ENCODE measurements at regions not wholly inside any gene's neighbourhood (a gene's known extent, or its start where the extent isn't known, plus 50 kb on each side); places are given as distances from the start of the nearest gene placed in this dataset.

DNA sequence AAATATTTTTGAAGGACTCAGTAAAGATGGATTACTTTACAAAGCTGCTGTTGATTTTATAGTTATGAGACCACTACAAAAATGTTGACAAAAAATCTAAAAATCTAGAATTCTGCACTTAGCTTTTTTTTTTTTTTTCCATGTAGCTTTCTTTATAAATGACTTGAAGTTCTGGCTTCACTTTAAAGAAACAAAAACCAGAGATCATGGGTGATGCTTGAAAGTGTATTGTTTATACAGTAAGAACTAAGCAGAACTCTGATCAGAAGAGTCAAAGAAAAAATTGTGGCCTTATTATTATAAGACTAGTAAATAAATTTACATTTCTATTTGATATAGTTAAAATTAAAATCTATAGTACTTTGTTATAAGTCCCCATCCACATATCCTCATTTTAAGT is 301.7 kb downstream of the BLID start:
- TF ChIP-seq, protein P1, sequence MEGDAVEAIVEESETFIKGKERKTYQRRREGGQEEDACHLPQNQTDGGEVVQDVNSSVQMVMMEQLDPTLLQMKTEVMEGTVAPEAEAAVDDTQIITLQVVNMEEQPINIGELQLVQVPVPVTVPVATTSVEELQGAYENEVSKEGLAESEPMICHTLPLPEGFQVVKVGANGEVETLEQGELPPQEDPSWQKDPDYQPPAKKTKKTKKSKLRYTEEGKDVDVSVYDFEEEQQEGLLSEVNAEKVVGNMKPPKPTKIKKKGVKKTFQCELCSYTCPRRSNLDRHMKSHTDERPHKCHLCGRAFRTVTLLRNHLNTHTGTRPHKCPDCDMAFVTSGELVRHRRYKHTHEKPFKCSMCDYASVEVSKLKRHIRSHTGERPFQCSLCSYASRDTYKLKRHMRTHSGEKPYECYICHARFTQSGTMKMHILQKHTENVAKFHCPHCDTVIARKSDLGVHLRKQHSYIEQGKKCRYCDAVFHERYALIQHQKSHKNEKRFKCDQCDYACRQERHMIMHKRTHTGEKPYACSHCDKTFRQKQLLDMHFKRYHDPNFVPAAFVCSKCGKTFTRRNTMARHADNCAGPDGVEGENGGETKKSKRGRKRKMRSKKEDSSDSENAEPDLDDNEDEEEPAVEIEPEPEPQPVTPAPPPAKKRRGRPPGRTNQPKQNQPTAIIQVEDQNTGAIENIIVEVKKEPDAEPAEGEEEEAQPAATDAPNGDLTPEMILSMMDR (IDR thresholded peaks at IDR 0.05) = no peak
- TF ChIP-seq POLR2A (IDR thresholded peaks at IDR 0.05) = no peak
- Histone ChIP-seq H3K36me3 (no peaks in the 10 kb centered on the region), H3K4me3 (replicated peaks in 1 of 3) (no peak overlapping the region), H3K9me3 (no peaks in the 10 kb centered on the region), H3K4me1 (no peaks in the 10 kb centered on the region), H3K27me3 (no peaks in the 10 kb centered on the region), H3K27ac (no peak overlapping the region)
- intact Hi-C loops (cut with DNase I) = no loop called here
- DNase-seq = no peak

DNA sequence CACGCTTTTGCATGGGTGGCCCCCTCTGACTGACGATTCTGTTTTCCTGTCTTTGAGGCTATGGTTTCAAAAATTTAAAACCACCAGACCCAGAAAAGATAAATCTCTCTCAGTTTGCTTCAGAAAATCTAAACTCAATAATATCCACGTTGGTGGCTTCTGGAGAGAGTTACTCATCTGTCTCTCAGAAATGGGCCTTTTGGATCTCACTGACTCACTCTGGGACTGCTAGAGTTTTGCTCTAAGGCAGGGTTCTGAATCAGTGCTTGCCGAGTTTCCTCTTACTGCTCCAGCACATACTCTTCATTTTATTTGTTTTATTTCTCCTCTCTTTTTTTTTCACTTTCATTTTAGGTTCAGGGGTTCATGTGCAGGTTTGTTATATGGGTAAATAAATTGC is 305.7 kb downstream of the BLID start:
- 62% methylated on average over 4 of the region's 4 CpGs for WGBS, 2 donors
- no peak overlapping the region for H3K27ac ChIP-seq

DNA sequence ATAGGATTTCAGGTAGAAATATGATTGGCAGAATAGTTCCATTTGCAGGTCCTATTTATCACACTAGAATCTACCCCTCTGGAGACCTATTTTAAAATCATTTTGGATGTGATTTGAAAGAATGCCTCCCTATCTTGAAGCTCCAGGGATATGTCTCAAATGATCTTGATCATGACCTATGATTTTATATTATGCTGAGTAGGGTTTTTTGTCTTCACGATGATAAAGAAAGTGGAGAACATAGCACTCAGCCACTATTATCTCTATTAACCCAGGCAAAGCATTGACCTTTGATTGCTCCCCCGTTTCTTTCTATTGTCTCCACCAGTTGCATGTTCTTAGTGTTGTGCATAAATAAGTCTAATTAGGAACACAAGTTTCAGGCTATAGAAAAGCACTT is 307.9 kb downstream of the BLID start:
- Histone ChIP-seq H3K4me1 (no peaks in the 10 kb centered on the region), H3K4me3 (replicated peaks in 1 of 3) (no peak overlapping the region), H3K9me3 (no peaks in the 10 kb centered on the region), H3K36me3 (no peaks in the 10 kb centered on the region), H3K27me3 (no peaks in the 10 kb centered on the region), H3K27ac (no peak overlapping the region)
- no peak for TF ChIP-seq POLR2A (IDR thresholded peaks at IDR 0.05)
- TF ChIP-seq, protein P1 (IDR thresholded peaks at IDR 0.05) = no peak
- WGBS, 2 donors = 76 to 91% methylated on average over 2 of the region's 2 CpGs
- DNase-seq = no peak
- intact Hi-C loops (cut with DNase I) = no loop called here

More for the DNA sequence above, 305.7 kb downstream of the BLID start:
- H3K9me3 ChIP-seq = no peaks in the 10 kb centered on the region
- intact Hi-C loops (cut with DNase I) = no loop called here
- H3K36me3 ChIP-seq = no peaks in the 10 kb centered on the region
- no peaks in the 10 kb centered on the region for H3K4me1 ChIP-seq
- H3K4me3 ChIP-seq (replicated peaks in 1 of 3) = no peak overlapping the region
- H3K27me3 ChIP-seq = no peaks in the 10 kb centered on the region
- no peak for TF ChIP-seq POLR2A (IDR thresholded peaks at IDR 0.05)
- TF ChIP-seq, protein P1 (IDR thresholded peaks at IDR 0.05) = no peak
- DNase-seq = no peak

DNA sequence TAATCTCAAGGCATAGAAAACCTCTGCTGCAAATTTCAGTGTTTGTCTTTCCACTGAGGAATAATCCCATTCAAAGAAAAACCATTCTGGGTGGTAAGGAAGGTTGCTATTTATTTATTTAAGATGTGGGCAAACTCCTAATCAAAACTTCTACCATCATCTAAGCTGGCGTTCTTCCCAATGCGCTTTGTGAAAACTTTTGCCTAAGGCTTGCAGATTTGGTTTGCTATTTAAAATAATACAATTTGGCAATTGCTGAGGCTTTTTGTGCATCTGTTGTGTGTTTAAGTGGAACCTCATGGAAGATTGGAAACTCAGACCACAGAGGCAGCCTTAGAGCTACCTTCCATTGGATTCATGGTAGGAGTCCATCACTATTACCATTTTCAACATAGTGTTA is 309.0 kb downstream of the BLID start:
- Histone ChIP-seq H3K27ac (no peak overlapping the region), H3K36me3 (no peaks in the 10 kb centered on the region), H3K9me3 (no peaks in the 10 kb centered on the region), H3K4me3 (replicated peaks in 1 of 3) (no peak overlapping the region), H3K4me1 (no peaks in the 10 kb centered on the region), H3K27me3 (no peaks in the 10 kb centered on the region)
- DNase-seq = no peak
- intact Hi-C loops (cut with DNase I) = no loop called here
- TF ChIP-seq POLR2A (IDR thresholded peaks at IDR 0.05) = no peak
- TF ChIP-seq, protein P1 (IDR thresholded peaks at IDR 0.05) = no peak
- WGBS, 2 donors = 91 to 94% methylated on average over 2 of the region's 2 CpGs

DNA sequence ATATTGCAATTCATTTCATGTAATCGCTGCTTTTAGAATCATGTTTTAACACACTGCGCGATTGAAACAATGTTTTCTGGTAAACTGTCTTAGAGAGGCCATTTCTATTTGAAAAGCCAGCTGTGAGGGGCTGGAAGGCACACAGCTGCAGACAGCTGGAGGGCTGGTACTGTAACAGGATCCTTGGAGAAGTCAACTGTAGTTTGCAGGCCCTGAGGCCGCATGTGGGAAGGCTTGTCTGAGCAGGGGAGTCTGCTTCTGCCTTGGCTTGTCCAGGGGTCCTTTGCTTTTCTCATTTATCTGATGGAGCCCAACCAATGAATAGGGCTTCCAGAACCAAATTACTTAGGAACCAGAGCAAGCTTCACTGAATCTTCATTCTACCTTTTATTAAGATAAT is 313.5 kb downstream of the BLID start:
- no peak for TF ChIP-seq POLR2A (IDR thresholded peaks at IDR 0.05)
- TF ChIP-seq, protein P1 (IDR thresholded peaks at IDR 0.05) = no peak
- H3K4me1 ChIP-seq = peaks cover 5 to 11% of the 10 kb centered on the region in 2 donors
- no peak overlapping the region for H3K4me3 ChIP-seq (replicated peaks in 1 of 3)
- WGBS, 2 donors = 86 to 87% methylated on average over 4 of the region's 4 CpGs
- no peak for DNase-seq
- H3K27me3 ChIP-seq = no peaks in the 10 kb centered on the region
- no peak overlapping the region for H3K27ac ChIP-seq
- no peaks in the 10 kb centered on the region for H3K9me3 ChIP-seq
- H3K36me3 ChIP-seq = no peaks in the 10 kb centered on the region
- intact Hi-C loops (cut with DNase I) = no loop called here

All from thyroid gland (tissue), 4 donors.